PC-3 (cell line): ENCODE measurements at regions not wholly inside any gene's neighbourhood (a gene's known extent, or its start where the extent isn't known, plus 50 kb on each side); places are given as distances from the start of the nearest gene placed in this dataset.

Experiments
- EZH2 ChIP-seq: fragments of 300-600 bp; sonication (generic); IDR thresholded peaks from one replicate; pipeline ENCODE4 v1.6.1; 2017; ENCODE audit warnings: antibody characterized with exemption, mild to moderate bottlenecking, low read length; ENCODE audit not compliant: unreplicated experiment
- EZH2phosphoT487 ChIP-seq: fragments of 300-600 bp; sonication (generic); IDR thresholded peaks from 2 replicates; pipeline ENCODE4 v1.6.1; 2018; ENCODE audit warnings: mild to moderate bottlenecking, antibody characterized with exemption, low read length, borderline replicate concordance
- TF ChIP-seq, protein P1 (sequence below): fragments of 300-600 bp; sonication (generic); conservative IDR thresholded peaks from 2 replicates; pipeline ENCODE4 v1.5.1; 2017; ENCODE audit warnings: antibody characterized with exemption, low read depth, mild to moderate bottlenecking, low read length

GRCh38 chr18:22697561-22697960, 235.6 kb upstream of the RBBP8 start:
- TF ChIP-seq, protein P1, sequence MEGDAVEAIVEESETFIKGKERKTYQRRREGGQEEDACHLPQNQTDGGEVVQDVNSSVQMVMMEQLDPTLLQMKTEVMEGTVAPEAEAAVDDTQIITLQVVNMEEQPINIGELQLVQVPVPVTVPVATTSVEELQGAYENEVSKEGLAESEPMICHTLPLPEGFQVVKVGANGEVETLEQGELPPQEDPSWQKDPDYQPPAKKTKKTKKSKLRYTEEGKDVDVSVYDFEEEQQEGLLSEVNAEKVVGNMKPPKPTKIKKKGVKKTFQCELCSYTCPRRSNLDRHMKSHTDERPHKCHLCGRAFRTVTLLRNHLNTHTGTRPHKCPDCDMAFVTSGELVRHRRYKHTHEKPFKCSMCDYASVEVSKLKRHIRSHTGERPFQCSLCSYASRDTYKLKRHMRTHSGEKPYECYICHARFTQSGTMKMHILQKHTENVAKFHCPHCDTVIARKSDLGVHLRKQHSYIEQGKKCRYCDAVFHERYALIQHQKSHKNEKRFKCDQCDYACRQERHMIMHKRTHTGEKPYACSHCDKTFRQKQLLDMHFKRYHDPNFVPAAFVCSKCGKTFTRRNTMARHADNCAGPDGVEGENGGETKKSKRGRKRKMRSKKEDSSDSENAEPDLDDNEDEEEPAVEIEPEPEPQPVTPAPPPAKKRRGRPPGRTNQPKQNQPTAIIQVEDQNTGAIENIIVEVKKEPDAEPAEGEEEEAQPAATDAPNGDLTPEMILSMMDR: no peak
- TF ChIP-seq EZH2 (no peak), EZH2phosphoT487 (no peak)
